ENCODE measurements at regions not wholly inside any gene's neighbourhood (a gene's known extent, or its start where the extent isn't known, plus 50 kb on each side); places are given as distances from the start of the nearest gene placed in this dataset.

GRCh38 chr15:88323976-88324740 is 67.6 kb upstream of the NTRK3 start:
- peak; percentile 18 for DNase-seq (ENCODE audit: low read depth)
- no peak overlapping the region for H3K4me3 ChIP-seq (ENCODE audit: control insufficient read depth, low read depth, low read length)
- TF ChIP-seq CTCF (IDR thresholded peaks at IDR 0.05; ENCODE audit: control insufficient read depth, insufficient read depth, low read depth, low read length, missing control alignments), result no peak

- no peak overlapping the region for H3K4me3 ChIP-seq (ENCODE audit: control insufficient read depth, low read depth, low read length)
- DNase-seq (ENCODE audit: low read depth), result no peak
- no peak for TF ChIP-seq CTCF (IDR thresholded peaks at IDR 0.05; ENCODE audit: control insufficient read depth, insufficient read depth, low read depth, low read length, missing control alignments)
Observed at GRCh38 chr15:88323468-88323867, 66.9 kb upstream of the NTRK3 start.

- TF ChIP-seq CTCF (IDR thresholded peaks at IDR 0.05; ENCODE audit: control insufficient read depth, insufficient read depth, low read depth, low read length, missing control alignments), result no peak
- no peak overlapping the region for H3K4me3 ChIP-seq (ENCODE audit: control insufficient read depth, low read depth, low read length)
- DNase-seq (ENCODE audit: low read depth), result no peak
Observed at GRCh38 chr15:88322461-88322860, 65.9 kb upstream of the NTRK3 start.

GRCh38 chr15:88321271-88321670 is 64.7 kb upstream of the NTRK3 start:
- no peak for DNase-seq (ENCODE audit: low read depth)
- TF ChIP-seq CTCF (IDR thresholded peaks at IDR 0.05; ENCODE audit: control insufficient read depth, insufficient read depth, low read depth, low read length, missing control alignments), result no peak
- no peak overlapping the region for H3K4me3 ChIP-seq (ENCODE audit: control insufficient read depth, low read depth, low read length)

GRCh38 chr15:88316586-88316985 is 60.0 kb upstream of the NTRK3 start:
- TF ChIP-seq CTCF (IDR thresholded peaks at IDR 0.05; ENCODE audit: control insufficient read depth, insufficient read depth, low read depth, low read length, missing control alignments), result no peak
- H3K4me3 ChIP-seq (ENCODE audit: control insufficient read depth, low read depth, low read length), result no peak overlapping the region
- no peak for DNase-seq (ENCODE audit: low read depth)

- TF ChIP-seq CTCF (IDR thresholded peaks at IDR 0.05; ENCODE audit: control insufficient read depth, insufficient read depth, low read depth, low read length, missing control alignments), result no peak
- no peak for DNase-seq (ENCODE audit: low read depth)
- no peak overlapping the region for H3K4me3 ChIP-seq (ENCODE audit: control insufficient read depth, low read depth, low read length)
Observed at GRCh38 chr15:88315221-88315878, 58.8 kb upstream of the NTRK3 start.

All from AG09309 (cell line).